AG04449 (cell line): ENCODE measurements at regions not wholly inside any gene's neighbourhood (a gene's known extent, or its start where the extent isn't known, plus 50 kb on each side); places are given as distances from the start of the nearest gene placed in this dataset.

Source experiments
- CTCF ChIA-PET: fragments of 350-600 bp; formaldehyde crosslinking; extraction: SDS; loops from one replicate; lab custom pipeline; 2021; ENCODE audit warnings: antibody characterized with exemption; lab: Yijun Ruan, JAX
- POLR2A ChIA-PET: fragments of 400-600, 350-600 bp; formaldehyde crosslinking; extraction: SDS; loops from one replicate; lab custom pipeline; 2020; ENCODE audit warnings: antibody characterized with exemption, inconsistent platforms; lab: Yijun Ruan, JAX
- DNase-seq: peaks from one replicate; pipeline ENCODE4 v3.0.0-alpha.2; 2010; ENCODE audit warnings: low read depth, low spot score
- H3K4me3 ChIP-seq: 2 replicates; pipeline ENCODE4 v1.5.1; 2011; ENCODE audit warnings: low read depth, mild to moderate bottlenecking, control low read depth, low read length
- TF ChIP-seq, protein P1 (sequence below): IDR thresholded peaks from one replicate; pipeline ENCODE4 v1.5.1; 2011; ENCODE audit warnings: mild to moderate bottlenecking, moderate library complexity, low read length, control low read depth, inconsistent platforms; ENCODE audit not compliant: insufficient read depth; ENCODE audit errors: missing control alignments

DNA sequence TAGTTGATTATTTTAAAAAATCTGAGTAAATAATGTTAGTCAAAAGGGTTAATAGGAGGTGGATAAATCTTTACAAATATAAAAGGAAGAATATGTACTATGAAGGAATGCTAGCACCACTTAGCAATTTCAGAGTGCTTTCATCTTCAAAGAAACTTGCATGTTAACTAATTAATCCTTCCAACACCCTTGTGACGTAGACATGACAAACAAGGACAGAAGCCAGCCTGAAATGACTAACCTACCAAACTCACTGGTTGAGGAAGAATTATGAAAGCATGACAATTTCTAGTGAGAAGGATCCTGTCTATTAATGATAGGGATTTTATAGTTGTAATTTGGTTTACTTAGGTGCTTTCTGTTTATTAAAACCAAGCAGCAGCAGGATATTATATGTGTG, 468.0 kb upstream of the FZD8 start:
- CTCF ChIA-PET, result interaction anchor here (0.6 kb wide), 1 partner anchor 665 kb away, joined by 3 read pairs; no protein-coding TSS in a partner anchor

GRCh38 chr10:36109399-36110023, 467.4 kb upstream of the FZD8 start:
- H3K4me3 ChIP-seq, result no peak overlapping the region
- TF ChIP-seq, protein P1, sequence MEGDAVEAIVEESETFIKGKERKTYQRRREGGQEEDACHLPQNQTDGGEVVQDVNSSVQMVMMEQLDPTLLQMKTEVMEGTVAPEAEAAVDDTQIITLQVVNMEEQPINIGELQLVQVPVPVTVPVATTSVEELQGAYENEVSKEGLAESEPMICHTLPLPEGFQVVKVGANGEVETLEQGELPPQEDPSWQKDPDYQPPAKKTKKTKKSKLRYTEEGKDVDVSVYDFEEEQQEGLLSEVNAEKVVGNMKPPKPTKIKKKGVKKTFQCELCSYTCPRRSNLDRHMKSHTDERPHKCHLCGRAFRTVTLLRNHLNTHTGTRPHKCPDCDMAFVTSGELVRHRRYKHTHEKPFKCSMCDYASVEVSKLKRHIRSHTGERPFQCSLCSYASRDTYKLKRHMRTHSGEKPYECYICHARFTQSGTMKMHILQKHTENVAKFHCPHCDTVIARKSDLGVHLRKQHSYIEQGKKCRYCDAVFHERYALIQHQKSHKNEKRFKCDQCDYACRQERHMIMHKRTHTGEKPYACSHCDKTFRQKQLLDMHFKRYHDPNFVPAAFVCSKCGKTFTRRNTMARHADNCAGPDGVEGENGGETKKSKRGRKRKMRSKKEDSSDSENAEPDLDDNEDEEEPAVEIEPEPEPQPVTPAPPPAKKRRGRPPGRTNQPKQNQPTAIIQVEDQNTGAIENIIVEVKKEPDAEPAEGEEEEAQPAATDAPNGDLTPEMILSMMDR, result no peak
- ChIA-PET CTCF (interaction anchor here (0.6 kb wide), 1 partner anchor 666 kb away, joined by 3 read pairs; no protein-coding TSS in a partner anchor), POLR2A (no interaction called here)
- no peak for DNase-seq

More for the DNA sequence above, 468.0 kb upstream of the FZD8 start:
- DNase-seq, result no peak
- POLR2A ChIA-PET, result no interaction called here
- no peak overlapping the region for H3K4me3 ChIP-seq
- TF ChIP-seq, protein P1, result no peak

DNA sequence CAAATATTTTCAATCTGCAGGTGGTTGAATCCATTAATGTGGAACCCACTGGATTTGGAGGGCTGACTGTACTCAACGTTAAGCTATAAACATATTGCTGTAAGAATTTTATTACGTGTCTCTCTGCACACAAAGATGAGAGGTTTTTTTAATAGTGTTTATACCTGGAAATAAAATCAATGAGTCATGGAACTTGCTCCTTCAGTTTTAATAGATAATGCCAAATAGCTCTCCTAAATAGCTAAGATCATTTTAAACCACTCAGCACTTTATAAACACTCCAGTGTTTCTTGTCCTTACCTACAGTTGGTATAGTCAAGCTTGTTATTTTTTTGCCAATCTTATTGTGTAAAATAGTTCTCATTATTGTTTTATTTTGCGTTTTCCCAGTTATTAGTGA, 455.6 kb upstream of the FZD8 start:
- ChIA-PET POLR2A (no interaction called here), CTCF (interaction anchor here (1.1 kb wide), 1 partner anchor 627 kb away, joined by 3 read pairs; no protein-coding TSS in a partner anchor)
- TF ChIP-seq, protein P1, result no peak
- no peak overlapping the region for H3K4me3 ChIP-seq
- no peak for DNase-seq

DNA sequence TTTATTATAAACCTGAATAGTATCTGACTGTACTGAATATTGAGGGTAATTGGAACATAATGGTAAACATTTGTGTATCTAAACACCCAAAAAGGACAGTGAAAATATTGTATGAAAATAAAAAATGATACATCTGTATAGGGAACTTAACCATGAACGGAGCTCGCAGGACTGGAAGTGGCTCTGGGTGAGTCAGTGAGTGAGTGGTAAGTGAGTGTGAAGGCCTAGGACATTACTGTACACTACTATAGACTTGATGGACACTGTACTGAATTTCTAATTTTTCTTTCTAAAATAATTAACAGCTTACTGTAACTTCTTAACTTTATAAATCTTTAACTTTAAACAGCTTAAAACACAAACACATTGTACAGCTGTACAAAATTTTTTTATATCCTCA, 454.5 kb upstream of the FZD8 start:
- DNase-seq, result no peak
- CTCF ChIA-PET, result no interaction called here
- POLR2A ChIA-PET, result no interaction called here
- no peak overlapping the region for H3K4me3 ChIP-seq
- TF ChIP-seq, protein P1, result no peak

DNA sequence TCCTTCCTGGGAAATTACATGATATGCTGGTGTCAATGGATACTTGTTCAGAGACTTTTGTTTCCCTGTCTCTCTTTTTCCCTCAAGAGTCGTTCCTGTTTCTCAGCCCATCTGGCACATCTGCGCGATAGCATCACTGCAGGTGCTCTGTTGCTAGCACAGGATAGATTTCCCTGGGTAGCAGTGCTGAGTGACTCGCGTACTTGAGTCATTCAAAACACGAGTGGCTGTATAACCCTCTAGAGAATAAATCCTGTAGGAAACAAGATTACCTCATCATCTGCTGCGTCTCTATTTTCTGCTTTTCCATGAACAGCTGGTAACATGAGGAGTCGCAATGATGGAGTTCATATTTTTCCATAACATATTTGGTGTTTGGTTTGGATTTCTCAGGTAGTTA, 452.0 kb upstream of the FZD8 start:
- DNase-seq, result no peak
- ChIA-PET CTCF (no interaction called here), POLR2A (no interaction called here)
- TF ChIP-seq, protein P1, result no peak
- H3K4me3 ChIP-seq, result no peak overlapping the region

GRCh38 chr10:36092116-36092515, 450.0 kb upstream of the FZD8 start:
- CTCF ChIA-PET, result no interaction called here
- DNase-seq, result no peak
- POLR2A ChIA-PET, result no interaction called here
- no peak overlapping the region for H3K4me3 ChIP-seq
- TF ChIP-seq, protein P1, result no peak
